Suprapubic skin (tissue), 4 donors: ENCODE measurements at regions not wholly inside any gene's neighbourhood (a gene's known extent, or its start where the extent isn't known, plus 50 kb on each side); places are given as distances from the start of the nearest gene placed in this dataset.

Source experiments
- DNase-seq, 2 donors: peaks; one replicate each; pipeline ENCODE4 v3.0.0-alpha.2; 2019; ENCODE audit warnings: low spot score in 2 of 2
- H3K27ac ChIP-seq: fragments of 200-600 bp; sonication (generic); one replicate; pipeline ENCODE4 v1.5.1; 2019
- H3K27me3 ChIP-seq: fragments of 200-600 bp; sonication (generic); one replicate; pipeline ENCODE4 v1.5.1; 2019
- H3K36me3 ChIP-seq: fragments of 200-600 bp; sonication (generic); one replicate; pipeline ENCODE4 v1.5.1; 2019
- H3K4me1 ChIP-seq: fragments of 200-600 bp; sonication (generic); one replicate; pipeline ENCODE4 v1.5.1; 2019
- H3K4me3 ChIP-seq: fragments of 200-600 bp; sonication (generic); one replicate; pipeline ENCODE4 v1.5.1; 2019; ENCODE audit warnings: mild to moderate bottlenecking
- H3K9me3 ChIP-seq: fragments of 200-600 bp; sonication (generic); one replicate; pipeline ENCODE4 v1.5.1; 2019
- CTCF ChIP-seq, 2 donors: fragments of 200-600 bp in 1 of 2; fragments of 450-650 bp in 1 of 2; sonication (generic) in 1 of 2; IDR thresholded peaks; one replicate each; pipeline ENCODE4 v1.5.1; 2016 to 2019; ENCODE audit warnings: antibody characterized with exemption in 2 of 2, mild to moderate bottlenecking in 1 of 2, moderate library complexity in 1 of 2
- EP300 ChIP-seq: sonication (generic); formaldehyde crosslinking; IDR thresholded peaks from one replicate; pipeline ENCODE4 v1.6.1; 2017; ENCODE audit warnings: antibody characterized with exemption
- POLR2A ChIP-seq, 2 donors: fragments of 450-650 bp; IDR thresholded peaks; one replicate each; pipeline ENCODE4 v1.6.1; 2017; ENCODE audit warnings: antibody characterized with exemption in 2 of 2, mild to moderate bottlenecking in 2 of 2, moderate library complexity in 2 of 2
- POLR2AphosphoS5 ChIP-seq, 3 donors: sonication (generic); formaldehyde crosslinking; IDR thresholded peaks; one replicate each; pipeline ENCODE4 v1.6.1; 2017; ENCODE audit warnings: antibody characterized with exemption in 3 of 3
- WGBS: methylation state at CpG from one replicate; pipeline ENCODE4 v1.1.5; 2018; 5-methylcytosine and 5-hydroxymethylcytosine counted together

GRCh38 chr1:73910062-73910461 is 287.9 kb downstream of the LRRIQ3 start:
- no peaks in the 10 kb centered on the region for H3K27me3 ChIP-seq
- H3K27ac ChIP-seq: no peak overlapping the region
- TF ChIP-seq EP300: no peak
- TF ChIP-seq POLR2A (IDR thresholded peaks at IDR 0.05): no peak
- TF ChIP-seq POLR2AphosphoS5 (IDR thresholded peaks at IDR 0.05): no peak
- TF ChIP-seq CTCF (IDR thresholded peaks at IDR 0.05): no peak
- DNase-seq: no peak
- no peak overlapping the region for H3K4me3 ChIP-seq
- H3K9me3 ChIP-seq: peaks cover 6% of the 10 kb centered on the region
- 82% methylated on average over 2 of the region's 2 CpGs for WGBS
- no peaks in the 10 kb centered on the region for H3K4me1 ChIP-seq
- H3K36me3 ChIP-seq: no peaks in the 10 kb centered on the region

DNA sequence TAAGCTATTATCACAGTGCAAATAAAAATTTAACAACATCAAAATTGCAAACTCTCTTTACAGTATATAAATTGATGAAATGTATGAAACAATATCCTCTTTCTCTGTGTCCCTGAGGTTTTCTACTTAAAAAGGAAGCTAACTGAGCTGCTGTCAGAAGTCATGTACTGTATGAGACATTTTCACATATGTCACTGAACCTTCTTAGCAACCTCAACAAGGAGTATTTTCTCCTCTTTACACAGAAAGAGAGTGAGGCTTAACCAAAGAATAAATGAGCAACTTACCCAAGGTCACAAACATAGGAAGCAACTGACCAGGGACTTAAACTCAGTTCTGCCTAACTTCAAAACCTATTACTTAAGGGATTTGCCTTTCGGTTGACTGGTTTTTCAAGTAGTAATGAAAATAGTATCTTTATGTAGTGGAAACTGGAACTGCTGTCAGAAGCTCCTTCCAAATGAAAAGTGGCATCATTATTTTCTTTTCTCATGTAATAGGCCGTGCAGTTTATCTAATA is 288.9 kb downstream of the LRRIQ3 start:
- Histone ChIP-seq H3K27me3 (no peaks in the 10 kb centered on the region), H3K4me3 (no peak overlapping the region), H3K27ac (no peak overlapping the region), H3K36me3 (no peaks in the 10 kb centered on the region), H3K4me1 (no peaks in the 10 kb centered on the region), H3K9me3 (peaks cover 6% of the 10 kb centered on the region)
- TF ChIP-seq EP300 (no peak), CTCF (IDR thresholded peaks at IDR 0.05) (no peak), POLR2A (IDR thresholded peaks at IDR 0.05) (no peak), POLR2AphosphoS5 (IDR thresholded peaks at IDR 0.05) (no peak)
- no peak for DNase-seq
- WGBS: 84% methylated on average over 2 of the region's 2 CpGs

- H3K36me3 ChIP-seq: no peaks in the 10 kb centered on the region
- no peak overlapping the region for H3K4me3 ChIP-seq
- WGBS: 31% methylated on average over 1 of the region's 1 CpG
- no peaks in the 10 kb centered on the region for H3K4me1 ChIP-seq
- DNase-seq: no peak
- no peaks in the 10 kb centered on the region for H3K9me3 ChIP-seq
- H3K27me3 ChIP-seq: no peaks in the 10 kb centered on the region
- TF ChIP-seq POLR2AphosphoS5 (IDR thresholded peaks at IDR 0.05) (no peak), CTCF (IDR thresholded peaks at IDR 0.05) (no peak), EP300 (no peak), POLR2A (IDR thresholded peaks at IDR 0.05) (no peak)
- no peak overlapping the region for H3K27ac ChIP-seq
Measured at GRCh38 chr1:73907051-73907450, 290.9 kb downstream of the LRRIQ3 start.

DNA sequence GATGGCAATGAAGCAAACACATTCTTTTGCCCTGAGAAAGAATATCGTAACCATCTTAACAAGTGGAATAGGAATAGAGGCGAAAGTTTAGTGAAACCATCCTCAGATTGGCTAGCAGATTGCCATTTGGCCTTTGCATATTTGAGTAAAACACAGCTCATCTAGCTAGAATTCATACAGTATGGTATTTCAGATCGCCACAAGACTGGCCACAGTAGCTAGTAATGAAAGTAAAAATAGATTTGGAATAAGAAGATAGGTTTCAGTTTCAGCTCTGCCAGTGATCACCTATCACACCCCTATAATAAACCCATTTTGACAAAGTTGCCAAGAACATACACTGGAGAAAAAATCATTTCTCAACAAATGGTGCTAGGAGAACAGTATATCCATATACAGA is 294.9 kb downstream of the LRRIQ3 start:
- 90% methylated on average over 3 of the region's 3 CpGs for WGBS
- H3K27ac ChIP-seq: no peak overlapping the region
- H3K4me1 ChIP-seq: no peaks in the 10 kb centered on the region
- TF ChIP-seq POLR2AphosphoS5 (IDR thresholded peaks at IDR 0.05) (no peak), CTCF (IDR thresholded peaks at IDR 0.05) (no peak), POLR2A (IDR thresholded peaks at IDR 0.05) (no peak), EP300 (no peak)
- H3K4me3 ChIP-seq: no peak overlapping the region
- H3K27me3 ChIP-seq: no peaks in the 10 kb centered on the region
- H3K36me3 ChIP-seq: no peaks in the 10 kb centered on the region
- DNase-seq: no peak
- no peaks in the 10 kb centered on the region for H3K9me3 ChIP-seq

GRCh38 chr1:73901738-73902137 is 296.2 kb downstream of the LRRIQ3 start:
- Histone ChIP-seq H3K4me1 (no peaks in the 10 kb centered on the region), H3K27ac (no peak overlapping the region), H3K9me3 (no peaks in the 10 kb centered on the region), H3K27me3 (no peaks in the 10 kb centered on the region), H3K36me3 (no peaks in the 10 kb centered on the region), H3K4me3 (no peak overlapping the region)
- no peak for DNase-seq
- no peak for TF ChIP-seq POLR2AphosphoS5 (IDR thresholded peaks at IDR 0.05)
- TF ChIP-seq POLR2A (IDR thresholded peaks at IDR 0.05): no peak
- TF ChIP-seq EP300: no peak
- TF ChIP-seq CTCF (IDR thresholded peaks at IDR 0.05): no peak
- WGBS: 70% methylated on average over 5 of the region's 5 CpGs
